HG02970 (cell line): ENCODE measurements at regions not wholly inside any gene's neighbourhood (a gene's known extent, or its start where the extent isn't known, plus 50 kb on each side); places are given as distances from the start of the nearest gene placed in this dataset.
A peak's percentile ranks its signal among the peaks of the same experiment; 100 is the strongest.

Experiments
- ATAC-seq: cut with Tn5 transposase; IDR thresholded peaks from one replicate; pipeline ENCODE4 v1.9.1; 2021; ENCODE audit warnings: mild to moderate bottlenecking, moderate library complexity, moderate number of reproducible peaks; ENCODE audit not compliant: unreplicated experiment, low FRiP score

GRCh38 chr15:91699741-91700140, 153.8 kb upstream of the SLCO3A1 start:
- ATAC-seq = no peak

GRCh38 chr15:91703274-91703673, 150.2 kb upstream of the SLCO3A1 start:
- no peak for ATAC-seq

GRCh38 chr15:91704343-91704742, 149.2 kb upstream of the SLCO3A1 start:
- ATAC-seq = no peak

- peak; percentile 60 for ATAC-seq
Observed at GRCh38 chr15:91706322-91707032, 147.0 kb upstream of the SLCO3A1 start.

GRCh38 chr15:91710080-91710698, 143.3 kb upstream of the SLCO3A1 start:
- no peak for ATAC-seq

GRCh38 chr15:91711384-91712033, 142.0 kb upstream of the SLCO3A1 start:
- ATAC-seq = no peak

- no peak for ATAC-seq
Observed at GRCh38 chr15:91712286-91712685, 141.2 kb upstream of the SLCO3A1 start.

- ATAC-seq = no peak
Observed at GRCh38 chr15:91716536-91716935, 137.0 kb upstream of the SLCO3A1 start.

GRCh38 chr15:91717811-91718210, 135.7 kb upstream of the SLCO3A1 start:
- ATAC-seq = no peak

GRCh38 chr15:91723959-91724358, 129.5 kb upstream of the SLCO3A1 start:
- no peak for ATAC-seq

- ATAC-seq = no peak
Observed at GRCh38 chr15:91733661-91734060, 119.8 kb upstream of the SLCO3A1 start.

- ATAC-seq = no peak
Observed at GRCh38 chr15:91737151-91737818, 116.2 kb upstream of the SLCO3A1 start.

- no peak for ATAC-seq
Observed at GRCh38 chr15:91741986-91742385, 111.5 kb upstream of the SLCO3A1 start.

- no peak for ATAC-seq
Observed at GRCh38 chr15:91751611-91752010, 101.9 kb upstream of the SLCO3A1 start.

- ATAC-seq = no peak
Observed at GRCh38 chr15:91752081-91752785, 101.3 kb upstream of the SLCO3A1 start.

- ATAC-seq = no peak
Observed at GRCh38 chr15:91759560-91759959, 93.9 kb upstream of the SLCO3A1 start.

GRCh38 chr15:91765660-91766059, 87.8 kb upstream of the SLCO3A1 start:
- no peak for ATAC-seq

- no peak for ATAC-seq
Observed at GRCh38 chr15:91769476-91769875, 84.0 kb upstream of the SLCO3A1 start.

- ATAC-seq = no peak
Observed at GRCh38 chr15:91769894-91770293, 83.6 kb upstream of the SLCO3A1 start.

- no peak for ATAC-seq
Observed at GRCh38 chr15:91776104-91776503, 77.4 kb upstream of the SLCO3A1 start.

GRCh38 chr15:91779960-91780359, 73.5 kb upstream of the SLCO3A1 start:
- no peak for ATAC-seq
